ENCODE measurements at regions not wholly inside any gene's neighbourhood (a gene's known extent, or its start where the extent isn't known, plus 50 kb on each side); places are given as distances from the start of the nearest gene placed in this dataset.

- no peak for DNase-seq
These were observed 56.4 kb upstream of the VRK2 start for GRCh38 chr2:57990118-57990725.

Data from DMS79 treated with DMSO at 0.1 percent for 48 hours (cell line).